ENCODE measurements at regions not wholly inside any gene's neighbourhood (a gene's known extent, or its start where the extent isn't known, plus 50 kb on each side); places are given as distances from the start of the nearest gene placed in this dataset.

DNA sequence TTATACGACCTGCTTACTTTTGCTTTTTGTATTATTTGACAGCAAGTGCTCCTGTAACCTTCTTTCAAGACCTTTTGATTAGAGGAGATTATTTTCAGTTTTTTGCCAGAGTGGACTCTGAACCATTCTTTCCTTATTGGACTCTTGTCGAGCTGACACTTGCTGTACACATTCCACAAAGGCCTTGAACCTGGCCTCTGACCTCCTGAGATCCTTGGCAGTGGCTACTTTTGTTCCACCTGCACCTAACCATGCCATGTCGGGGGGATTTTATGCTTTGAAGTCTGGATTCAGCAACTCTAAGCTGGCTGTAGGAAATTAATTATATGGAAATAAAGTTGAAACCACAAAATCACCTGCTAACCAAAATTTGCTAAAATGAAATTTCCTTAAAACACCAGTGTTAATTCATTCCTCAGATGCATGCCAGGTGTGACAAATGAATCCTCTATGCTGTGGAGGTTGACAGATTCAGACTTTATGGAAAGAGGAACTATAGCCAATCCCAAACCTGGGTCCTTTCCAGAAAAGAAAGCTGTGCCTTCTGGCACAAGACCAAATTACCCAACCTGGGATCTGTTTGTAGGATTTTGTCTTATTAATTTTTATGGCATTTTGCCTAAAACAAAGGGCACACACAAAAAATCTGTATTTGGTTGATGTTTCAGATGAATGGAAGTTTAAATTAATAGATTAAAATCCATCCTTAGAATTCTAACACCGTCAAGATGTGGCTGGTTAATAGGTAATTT, 110.4 kb downstream of the CDC42EP3 start:
- TF ChIP-seq POLR2AphosphoS5 (IDR thresholded peaks at IDR 0.05; ENCODE audit: borderline replicate concordance, low read depth, low read length) (no peak), EZH2 (IDR thresholded peaks at IDR 0.05) (no peak), FOXP2 (optimal IDR thresholded peaks at IDR 0.05; ENCODE audit: control extremely low read depth, extremely low read length, insufficient read depth) (no peak)

All from SK-N-MC (cell line).